Naive thymus-derived CD8-positive, alpha-beta T cell (primary cell): ENCODE measurements at regions not wholly inside any gene's neighbourhood (a gene's known extent, or its start where the extent isn't known, plus 50 kb on each side); places are given as distances from the start of the nearest gene placed in this dataset.

Experiments
- ATAC-seq, 2 donors: fragments of 150-1000 bp; cut with Tn5 transposase in 1 of 2; sonication (Bioruptor Pico), chemical (Tn5 transposase) in 1 of 2; 1 replicate in 1 of 2; 2 replicates in 1 of 2; pipeline ENCODE4 v1.10.0; 2021; ENCODE audit warnings: mild to moderate bottlenecking in 2 of 2, moderate library complexity in 2 of 2
- POLR2A ChIA-PET: fragments of 350-600 bp; sonication (Branson Sonifier 250); formaldehyde crosslinking; loops from one replicate; lab custom pipeline; 2021; ENCODE audit warnings: antibody characterized with exemption; lab: Charles Lee
- DNase-seq, 10 donors: peaks; one replicate each; pipeline versions ENCODE4 v3.0.0 to v3.0.0-alpha.2; 2020 to 2022
- H3K27ac Mint-ChIP-seq, 10 donors: one replicate each; pipeline ENCODE4 v1.8.0; 2020 to 2022; ENCODE audit warnings: mild to moderate bottlenecking in 10 of 10, mixed read lengths in 10 of 10, moderate library complexity in 4 of 10, inconsistent platforms in 1 of 10
- H3K27me3 Mint-ChIP-seq, 5 donors: one replicate each; pipeline ENCODE4 v1.8.0; 2021 to 2022; ENCODE audit warnings: mixed read lengths in 5 of 5
- H3K36me3 Mint-ChIP-seq, 3 donors: one replicate each; pipeline ENCODE4 v1.8.0; 2020 to 2022; ENCODE audit warnings: mixed read lengths in 3 of 3, mild to moderate bottlenecking in 2 of 3, inconsistent platforms in 1 of 3
- H3K4me1 Mint-ChIP-seq, 4 donors: one replicate each; pipeline ENCODE4 v1.8.0; 2021 to 2022; ENCODE audit warnings: mixed read lengths in 4 of 4
- H3K4me3 Mint-ChIP-seq, 10 donors: one replicate each; pipeline ENCODE4 v1.8.0; 2020 to 2022; ENCODE audit warnings: mild to moderate bottlenecking in 10 of 10, mixed read lengths in 10 of 10, moderate library complexity in 6 of 10, inconsistent platforms in 1 of 10
- H3K9me3 Mint-ChIP-seq, 9 donors: one replicate each; pipeline ENCODE4 v1.8.0; 2020 to 2022; ENCODE audit warnings: mixed read lengths in 9 of 9, mild to moderate bottlenecking in 3 of 9, inconsistent platforms in 1 of 9, moderate library complexity in 1 of 9

GRCh38 chr6:23415819-23416427 is 710.1 kb upstream of the NRSN1 start:
- no peaks in the 10 kb centered on the region for H3K4me1 Mint-ChIP-seq
- no peaks in the 10 kb centered on the region for H3K27me3 Mint-ChIP-seq
- ATAC-seq, result no peak
- no peak overlapping the region for H3K27ac Mint-ChIP-seq
- POLR2A ChIA-PET, result interaction anchor here (0.7 kb wide), 1 partner anchor 245 kb away, joined by 4 read pairs; no protein-coding TSS in a partner anchor
- no peak for DNase-seq
- no peak overlapping the region for H3K4me3 Mint-ChIP-seq
- H3K9me3 Mint-ChIP-seq, result no peaks in the 10 kb centered on the region
- no peaks in the 10 kb centered on the region for H3K36me3 Mint-ChIP-seq

GRCh38 chr6:23417133-23417532 is 708.9 kb upstream of the NRSN1 start:
- ATAC-seq (no peak), DNase-seq (no peak)
- Mint-ChIP-seq H3K9me3 (peaks cover 0 to 3% (median 0%) of the 10 kb centered on the region in 9 donors), H3K27me3 (no peaks in the 10 kb centered on the region), H3K27ac (no peak overlapping the region), H3K4me1 (no peaks in the 10 kb centered on the region), H3K36me3 (no peaks in the 10 kb centered on the region), H3K4me3 (no peak overlapping the region)
- POLR2A ChIA-PET, result no interaction called here

GRCh38 chr6:23418095-23418494 is 707.9 kb upstream of the NRSN1 start:
- Mint-ChIP-seq H3K36me3 (no peaks in the 10 kb centered on the region), H3K4me3 (no peak overlapping the region), H3K4me1 (no peaks in the 10 kb centered on the region), H3K9me3 (peaks cover 0 to 7% (median 0%) of the 10 kb centered on the region in 9 donors), H3K27me3 (no peaks in the 10 kb centered on the region), H3K27ac (no peak overlapping the region)
- DNase-seq (no peak), ATAC-seq (no peak)
- POLR2A ChIA-PET, result no interaction called here

GRCh38 chr6:23419046-23419445 is 707.0 kb upstream of the NRSN1 start:
- Mint-ChIP-seq H3K9me3 (peaks cover 0 to 16% (median 2%) of the 10 kb centered on the region in 9 donors), H3K36me3 (no peaks in the 10 kb centered on the region), H3K4me3 (no peak overlapping the region), H3K27me3 (no peaks in the 10 kb centered on the region), H3K27ac (no peak overlapping the region), H3K4me1 (no peaks in the 10 kb centered on the region)
- no peak for DNase-seq
- no peak for ATAC-seq
- POLR2A ChIA-PET, result no interaction called here

- Mint-ChIP-seq H3K4me3 (no peak overlapping the region), H3K27me3 (no peaks in the 10 kb centered on the region), H3K27ac (no peak overlapping the region), H3K36me3 (no peaks in the 10 kb centered on the region), H3K4me1 (no peaks in the 10 kb centered on the region), H3K9me3 (peaks cover 0 to 23% (median 3%) of the 10 kb centered on the region in 9 donors)
- no peak for ATAC-seq
- no peak for DNase-seq
- POLR2A ChIA-PET, result no interaction called here
Measured at GRCh38 chr6:23420659-23421350, 705.2 kb upstream of the NRSN1 start.

GRCh38 chr6:23424584-23424983 is 701.4 kb upstream of the NRSN1 start:
- no peaks in the 10 kb centered on the region for H3K27me3 Mint-ChIP-seq
- POLR2A ChIA-PET, result no interaction called here
- H3K27ac Mint-ChIP-seq, result no peak overlapping the region
- H3K36me3 Mint-ChIP-seq, result no peaks in the 10 kb centered on the region
- DNase-seq, result no peak
- no peaks in the 10 kb centered on the region for H3K4me1 Mint-ChIP-seq
- ATAC-seq, result no peak
- H3K4me3 Mint-ChIP-seq, result no peak overlapping the region
- peaks cover 3 to 31% (median 15%) of the 10 kb centered on the region in 9 donors for H3K9me3 Mint-ChIP-seq

GRCh38 chr6:23435126-23435525 is 690.9 kb upstream of the NRSN1 start:
- H3K4me1 Mint-ChIP-seq, result no peaks in the 10 kb centered on the region
- H3K27me3 Mint-ChIP-seq, result peaks cover 0 to 13% (median 3%) of the 10 kb centered on the region in 5 donors
- POLR2A ChIA-PET, result no interaction called here
- H3K9me3 Mint-ChIP-seq, result peaks cover 0 to 19% (median 6%) of the 10 kb centered on the region in 9 donors
- ATAC-seq (no peak), DNase-seq (no peak)
- H3K36me3 Mint-ChIP-seq, result peaks cover 0 to 14% (median 0%) of the 10 kb centered on the region in 3 donors
- no peak overlapping the region for H3K27ac Mint-ChIP-seq
- no peak overlapping the region for H3K4me3 Mint-ChIP-seq

GRCh38 chr6:23435798-23436197 is 690.2 kb upstream of the NRSN1 start:
- POLR2A ChIA-PET, result no interaction called here
- Mint-ChIP-seq H3K27me3 (peaks cover 0 to 16% (median 3%) of the 10 kb centered on the region in 5 donors), H3K9me3 (peaks cover 0 to 16% (median 3%) of the 10 kb centered on the region in 9 donors), H3K4me3 (no peak overlapping the region), H3K27ac (no peak overlapping the region), H3K4me1 (no peaks in the 10 kb centered on the region), H3K36me3 (peaks cover 0 to 10% (median 0%) of the 10 kb centered on the region in 3 donors)
- no peak for ATAC-seq
- no peak for DNase-seq

- H3K4me1 Mint-ChIP-seq, result no peaks in the 10 kb centered on the region
- POLR2A ChIA-PET, result no interaction called here
- no peak for ATAC-seq
- H3K4me3 Mint-ChIP-seq, result no peak overlapping the region
- H3K36me3 Mint-ChIP-seq, result no peaks in the 10 kb centered on the region
- peaks cover 0 to 12% (median 0%) of the 10 kb centered on the region in 9 donors for H3K9me3 Mint-ChIP-seq
- H3K27ac Mint-ChIP-seq, result no peak overlapping the region
- H3K27me3 Mint-ChIP-seq, result peaks cover 0 to 8% (median 0%) of the 10 kb centered on the region in 5 donors
- no peak for DNase-seq
Measured at GRCh38 chr6:23441808-23442461, 684.1 kb upstream of the NRSN1 start.

GRCh38 chr6:23445157-23445710 is 680.8 kb upstream of the NRSN1 start:
- no peak for DNase-seq
- Mint-ChIP-seq H3K4me1 (no peaks in the 10 kb centered on the region), H3K36me3 (no peaks in the 10 kb centered on the region), H3K27me3 (peaks cover 0 to 2% (median 0%) of the 10 kb centered on the region in 5 donors), H3K27ac (no peak overlapping the region), H3K9me3 (peaks cover 0 to 5% (median 0%) of the 10 kb centered on the region in 9 donors), H3K4me3 (no peak overlapping the region)
- ATAC-seq, result no peak
- POLR2A ChIA-PET, result no interaction called here

- H3K4me1 Mint-ChIP-seq, result no peaks in the 10 kb centered on the region
- no peak for DNase-seq
- peaks cover 0 to 3% (median 0%) of the 10 kb centered on the region in 9 donors for H3K9me3 Mint-ChIP-seq
- H3K27ac Mint-ChIP-seq, result no peak overlapping the region
- ATAC-seq, result no peak
- no peak overlapping the region for H3K4me3 Mint-ChIP-seq
- no peaks in the 10 kb centered on the region for H3K27me3 Mint-ChIP-seq
- H3K36me3 Mint-ChIP-seq, result no peaks in the 10 kb centered on the region
- POLR2A ChIA-PET, result no interaction called here
Measured at GRCh38 chr6:23446469-23446967, 679.5 kb upstream of the NRSN1 start.

GRCh38 chr6:23447731-23448130 is 678.3 kb upstream of the NRSN1 start:
- no peaks in the 10 kb centered on the region for H3K27me3 Mint-ChIP-seq
- peaks cover 0 to 8% (median 0%) of the 10 kb centered on the region in 9 donors for H3K9me3 Mint-ChIP-seq
- H3K36me3 Mint-ChIP-seq, result no peaks in the 10 kb centered on the region
- POLR2A ChIA-PET, result no interaction called here
- ATAC-seq (no peak), DNase-seq (no peak)
- H3K27ac Mint-ChIP-seq, result no peak overlapping the region
- H3K4me1 Mint-ChIP-seq, result no peaks in the 10 kb centered on the region
- H3K4me3 Mint-ChIP-seq, result no peak overlapping the region

- Mint-ChIP-seq H3K36me3 (no peaks in the 10 kb centered on the region), H3K9me3 (peaks cover 0 to 9% (median 0%) of the 10 kb centered on the region in 9 donors), H3K27ac (no peak overlapping the region), H3K27me3 (no peaks in the 10 kb centered on the region), H3K4me3 (no peak overlapping the region), H3K4me1 (no peaks in the 10 kb centered on the region)
- no peak for DNase-seq
- POLR2A ChIA-PET, result no interaction called here
- ATAC-seq, result no peak
Measured at GRCh38 chr6:23448281-23448680, 677.7 kb upstream of the NRSN1 start.
